Stomach (tissue), 4 donors: ENCODE measurements at regions not wholly inside any gene's neighbourhood (a gene's known extent, or its start where the extent isn't known, plus 50 kb on each side); places are given as distances from the start of the nearest gene placed in this dataset.

Source experiments
- POLR2A ChIP-seq, 4 donors: fragments of 450-650 bp; IDR thresholded peaks; one replicate each; pipeline ENCODE4 v1.6.1; 2016; ENCODE audit warnings: antibody characterized with exemption in 4 of 4, control low read depth in 2 of 4, mild to moderate bottlenecking in 1 of 4, moderate library complexity in 1 of 4
- TF ChIP-seq, protein P1 (sequence below), 7 experiments: fragments of 450-650 bp in 4 of 7; fragments of 200-600 bp in 3 of 7; sonication (generic) in 3 of 7; IDR thresholded peaks; one replicate each; pipeline ENCODE4 v1.5.1; 2016 to 2019; ENCODE audit warnings: antibody characterized with exemption in 7 of 7, control low read depth in 2 of 7, mild to moderate bottlenecking in 1 of 7

DNA sequence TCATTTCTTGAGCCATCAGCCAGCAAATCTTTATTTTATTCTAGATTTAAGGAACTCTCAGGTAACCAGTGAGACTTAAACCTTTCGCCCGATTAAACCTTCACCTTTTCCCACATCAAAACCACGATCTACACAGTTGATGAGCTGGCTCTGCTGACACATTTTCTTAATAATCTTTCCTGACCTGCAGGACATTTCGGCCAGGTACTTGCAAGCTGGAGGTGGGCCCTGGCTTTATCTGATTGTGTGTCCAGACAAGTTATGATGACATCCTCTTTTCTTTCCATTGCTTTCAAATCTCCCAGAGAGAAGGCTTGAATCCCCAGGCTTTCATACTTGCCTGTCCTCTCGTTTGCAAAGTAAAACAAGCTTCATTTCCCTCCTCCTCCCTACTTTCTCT, 144.2 kb downstream of the EFNB2 start:
- no peak for TF ChIP-seq POLR2A (IDR thresholded peaks at IDR 0.05)
- TF ChIP-seq, protein P1, sequence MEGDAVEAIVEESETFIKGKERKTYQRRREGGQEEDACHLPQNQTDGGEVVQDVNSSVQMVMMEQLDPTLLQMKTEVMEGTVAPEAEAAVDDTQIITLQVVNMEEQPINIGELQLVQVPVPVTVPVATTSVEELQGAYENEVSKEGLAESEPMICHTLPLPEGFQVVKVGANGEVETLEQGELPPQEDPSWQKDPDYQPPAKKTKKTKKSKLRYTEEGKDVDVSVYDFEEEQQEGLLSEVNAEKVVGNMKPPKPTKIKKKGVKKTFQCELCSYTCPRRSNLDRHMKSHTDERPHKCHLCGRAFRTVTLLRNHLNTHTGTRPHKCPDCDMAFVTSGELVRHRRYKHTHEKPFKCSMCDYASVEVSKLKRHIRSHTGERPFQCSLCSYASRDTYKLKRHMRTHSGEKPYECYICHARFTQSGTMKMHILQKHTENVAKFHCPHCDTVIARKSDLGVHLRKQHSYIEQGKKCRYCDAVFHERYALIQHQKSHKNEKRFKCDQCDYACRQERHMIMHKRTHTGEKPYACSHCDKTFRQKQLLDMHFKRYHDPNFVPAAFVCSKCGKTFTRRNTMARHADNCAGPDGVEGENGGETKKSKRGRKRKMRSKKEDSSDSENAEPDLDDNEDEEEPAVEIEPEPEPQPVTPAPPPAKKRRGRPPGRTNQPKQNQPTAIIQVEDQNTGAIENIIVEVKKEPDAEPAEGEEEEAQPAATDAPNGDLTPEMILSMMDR (IDR thresholded peaks at IDR 0.05), result no peak
